GM21576 (cell line): ENCODE measurements at regions not wholly inside any gene's neighbourhood (a gene's known extent, or its start where the extent isn't known, plus 50 kb on each side); places are given as distances from the start of the nearest gene placed in this dataset.

ENCODE experiments used
- ATAC-seq: cut with Tn5 transposase; IDR thresholded peaks from one replicate; pipeline ENCODE4 v1.9.1; 2021; ENCODE audit warnings: mild to moderate bottlenecking, moderate library complexity; ENCODE audit not compliant: unreplicated experiment

GRCh38 chr5:88144219-88145001, 124.2 kb downstream of the TMEM161B start:
- ATAC-seq: no peak

DNA sequence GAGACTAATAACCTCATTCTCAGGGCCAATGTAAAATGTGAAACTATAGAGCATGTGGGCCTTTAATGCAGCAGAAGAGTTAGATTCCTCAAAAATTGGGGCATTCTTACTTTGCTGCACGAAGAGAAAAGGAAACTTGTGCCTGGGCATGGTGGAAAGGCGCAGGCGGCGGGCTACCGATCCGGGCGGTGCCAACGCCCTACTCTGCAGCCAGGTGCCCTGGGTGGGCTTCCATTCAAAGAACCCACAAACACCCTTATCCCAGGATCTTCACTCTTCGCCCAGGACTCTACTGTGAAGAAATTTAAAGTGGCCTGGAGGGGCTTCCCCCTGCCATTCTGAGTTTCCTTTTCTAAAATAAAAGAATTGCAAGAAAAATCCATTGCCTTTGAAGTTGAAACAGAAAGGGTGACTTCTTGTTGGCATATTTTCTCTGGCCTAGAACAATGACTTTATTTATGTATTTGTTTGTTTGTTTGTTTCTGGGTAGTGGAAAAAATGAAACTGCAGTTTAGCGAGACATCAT, 124.9 kb downstream of the TMEM161B start:
- ATAC-seq: no peak

DNA sequence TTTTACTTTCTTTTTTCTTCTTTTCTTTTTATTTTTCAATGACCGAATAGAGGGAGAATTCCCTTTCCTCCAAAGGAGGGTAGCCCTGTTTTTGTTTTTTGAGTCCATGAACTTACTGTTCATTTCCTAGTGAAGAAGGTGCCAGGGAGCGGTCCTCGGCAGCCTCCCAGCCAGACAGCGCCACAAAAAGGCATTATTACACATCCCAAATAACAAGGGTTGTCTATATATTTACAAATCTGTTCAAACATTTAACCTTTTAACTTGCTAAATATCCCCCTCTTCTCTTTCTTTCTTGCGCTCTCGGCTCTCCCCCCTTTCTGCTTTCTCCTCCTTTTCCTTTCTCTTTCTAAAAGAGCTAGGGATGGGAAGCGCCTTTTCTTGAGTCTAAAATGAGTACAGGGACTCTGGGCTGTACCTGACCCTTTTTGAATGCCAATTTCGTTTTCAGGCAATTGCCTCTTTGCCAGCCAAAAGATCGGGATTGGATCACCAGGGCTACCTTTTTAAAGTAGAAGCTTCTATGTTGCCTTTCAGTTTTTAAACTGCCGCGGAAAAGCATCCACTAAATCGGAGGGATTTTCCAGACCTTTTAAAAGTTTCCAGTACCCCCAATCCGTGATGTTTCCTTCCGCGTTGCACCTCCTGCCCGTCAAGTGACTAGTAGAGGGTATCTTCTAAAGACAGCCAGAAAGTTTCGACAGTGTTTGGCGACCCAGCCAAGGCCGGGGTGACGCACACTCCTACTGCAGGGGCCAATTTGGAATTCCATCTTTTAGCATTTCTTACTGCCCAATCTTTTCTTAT, 125.6 kb downstream of the TMEM161B start:
- no peak for ATAC-seq

GRCh38 chr5:88142636-88142885, 126.1 kb downstream of the TMEM161B start:
- no peak for ATAC-seq

DNA sequence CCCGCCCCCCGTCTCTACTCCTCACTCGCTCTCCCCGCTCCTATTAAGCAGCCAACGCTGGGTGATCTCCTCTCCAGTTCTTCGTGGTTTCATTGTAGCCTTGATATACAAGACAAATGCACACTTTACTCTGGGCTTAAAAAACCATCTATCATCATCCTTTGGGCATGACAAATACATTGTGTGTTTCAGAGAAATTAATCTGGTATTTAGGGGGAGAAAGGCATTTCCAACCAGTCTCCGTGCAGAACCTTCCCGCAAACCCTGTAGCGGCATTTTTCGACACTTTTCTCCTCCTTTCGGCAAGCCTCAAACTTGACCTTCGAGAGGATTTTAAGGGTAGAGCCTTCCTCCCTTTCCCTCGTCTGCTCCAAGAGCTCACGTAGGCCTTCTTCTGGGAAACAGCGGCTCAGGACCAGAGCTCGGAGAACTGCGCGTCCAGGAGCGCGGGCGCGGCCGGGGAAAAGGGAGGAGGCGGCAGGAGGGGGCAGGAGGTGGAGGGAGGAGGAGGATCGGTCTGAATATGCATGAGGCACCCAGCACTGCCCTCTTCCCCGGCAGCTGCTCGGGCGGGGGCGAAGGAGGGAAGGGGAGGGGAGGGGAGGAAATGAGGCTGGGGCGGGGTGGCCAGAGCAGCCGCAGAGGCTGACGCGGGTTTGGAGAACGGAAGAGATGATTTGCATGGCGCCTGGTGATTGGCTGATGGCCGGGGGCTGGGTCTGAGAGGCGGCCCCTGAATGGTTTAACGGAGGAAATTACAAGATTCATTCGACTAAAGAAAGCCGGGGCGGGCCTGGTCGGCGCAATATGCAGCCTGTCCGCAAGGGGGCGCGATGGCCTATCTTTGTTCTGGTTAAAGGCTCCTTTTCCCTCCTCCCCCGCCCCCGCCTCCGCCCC, 127.5 kb downstream of the TMEM161B start:
- ATAC-seq: peak; percentile 96

GRCh38 chr5:88140396-88140855, 128.2 kb downstream of the TMEM161B start:
- ATAC-seq: no peak

GRCh38 chr5:88130211-88130815, 138.3 kb downstream of the TMEM161B start:
- no peak for ATAC-seq

DNA sequence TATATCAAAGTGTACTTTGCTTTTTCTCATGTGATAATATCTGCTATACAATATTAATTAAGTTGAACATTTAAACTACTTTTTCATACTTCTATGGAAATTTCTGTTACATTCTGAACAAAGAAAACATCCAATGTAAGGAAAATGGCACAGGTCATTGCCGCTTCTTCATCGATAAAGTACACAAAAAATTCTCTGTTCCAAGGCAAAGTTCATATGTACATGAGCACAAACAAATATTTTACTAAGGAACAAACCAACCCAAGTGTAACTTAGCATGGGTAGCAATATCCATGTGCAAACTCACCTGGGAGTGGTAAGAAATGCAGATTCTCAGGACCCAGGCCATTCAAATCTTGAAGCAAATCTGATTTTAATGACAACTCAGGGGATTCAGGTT, 139.8 kb downstream of the TMEM161B start:
- no peak for ATAC-seq

- ATAC-seq: no peak
Observed at GRCh38 chr5:88119535-88120125, 149.0 kb downstream of the TMEM161B start.

- ATAC-seq: no peak
Observed at GRCh38 chr5:88118179-88118578, 150.5 kb downstream of the TMEM161B start.

DNA sequence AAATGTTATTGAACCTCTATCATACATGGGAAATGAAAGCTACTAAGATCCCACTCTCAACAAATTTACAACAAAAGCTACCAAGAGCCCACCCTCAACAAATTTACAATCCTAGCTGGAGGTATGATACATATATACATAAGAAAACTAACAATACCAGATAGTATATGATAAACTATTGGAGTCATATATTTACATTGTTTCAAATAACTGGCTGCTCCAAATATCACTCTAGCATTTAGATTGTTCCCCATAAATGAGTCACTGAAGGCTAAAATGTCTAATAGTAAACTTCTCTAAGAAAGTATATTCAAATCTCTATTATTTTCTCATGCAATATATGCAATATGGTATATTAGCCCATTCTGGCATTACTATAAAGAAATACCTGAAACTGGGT, 151.1 kb downstream of the TMEM161B start:
- ATAC-seq: no peak

GRCh38 chr5:88116396-88116795, 152.2 kb downstream of the TMEM161B start:
- ATAC-seq: no peak

DNA sequence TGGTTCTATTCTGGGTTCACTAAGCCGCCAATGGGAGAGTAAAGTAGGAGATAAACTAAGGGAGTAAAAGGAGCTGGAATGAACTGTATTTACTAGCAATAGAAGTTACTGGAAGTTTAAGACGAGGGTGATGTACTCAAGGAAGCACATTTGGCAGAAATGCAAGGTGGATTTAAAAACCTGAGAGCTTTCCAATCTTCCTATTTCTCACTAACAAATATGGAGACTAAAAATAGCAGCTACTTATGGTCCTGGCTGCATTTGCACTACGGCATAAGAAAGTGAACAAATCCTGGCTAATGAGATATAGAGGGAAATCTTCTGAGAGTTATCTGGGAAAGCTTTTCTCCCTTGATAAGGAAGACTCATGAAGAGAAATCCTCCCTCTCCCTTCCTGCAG, 153.4 kb downstream of the TMEM161B start:
- ATAC-seq: no peak

GRCh38 chr5:88113429-88113828, 155.2 kb downstream of the TMEM161B start:
- no peak for ATAC-seq

DNA sequence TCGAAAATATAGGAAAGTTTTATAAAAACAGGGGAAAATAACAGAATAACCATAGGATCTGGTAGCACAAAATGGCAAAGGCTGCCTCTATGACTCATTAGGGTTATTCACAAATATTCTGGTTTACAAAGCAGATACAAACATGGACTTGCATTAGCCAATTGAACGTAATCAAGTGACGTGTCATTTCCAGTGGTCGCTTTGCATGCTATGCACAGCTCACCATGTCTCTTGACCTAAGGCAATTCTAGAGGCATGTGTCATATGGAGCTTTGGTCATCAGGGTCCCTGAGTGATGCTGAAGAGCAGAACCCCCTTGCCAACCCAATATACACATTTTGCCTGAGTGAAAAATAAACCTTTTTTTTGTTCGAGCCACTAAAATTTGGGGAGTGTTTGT, 158.8 kb downstream of the TMEM161B start:
- ATAC-seq: no peak

- ATAC-seq: no peak
Observed at GRCh38 chr5:88108490-88109279, 160.0 kb downstream of the TMEM161B start.

DNA sequence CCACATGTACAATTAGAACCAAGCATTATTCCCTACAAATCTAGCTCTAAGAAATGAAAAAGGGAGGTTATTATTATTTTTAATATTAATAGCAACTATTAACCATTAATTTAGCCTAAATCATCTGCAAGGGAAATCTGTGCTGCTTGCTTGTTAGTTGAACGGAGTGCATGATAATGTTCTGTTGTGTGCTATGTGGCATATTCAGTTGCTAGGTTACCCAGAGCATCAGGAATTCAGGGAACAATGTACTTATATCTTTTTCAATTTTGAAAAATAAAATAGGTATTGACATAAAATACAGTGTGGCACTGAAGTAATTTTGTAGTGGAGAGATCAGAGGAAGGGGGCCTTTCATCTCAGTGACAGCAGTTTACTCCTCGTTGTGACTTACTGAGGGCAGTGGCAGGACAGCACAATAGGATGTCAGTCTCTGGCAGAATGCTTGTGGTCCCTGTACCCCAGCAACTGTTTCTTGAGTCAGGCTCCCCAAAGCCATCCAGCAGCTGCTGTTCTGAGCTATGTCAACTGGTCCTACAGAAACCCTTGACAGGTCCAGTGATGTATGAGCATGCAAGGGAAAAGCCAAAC, 173.6 kb downstream of the TMEM161B start:
- no peak for ATAC-seq

DNA sequence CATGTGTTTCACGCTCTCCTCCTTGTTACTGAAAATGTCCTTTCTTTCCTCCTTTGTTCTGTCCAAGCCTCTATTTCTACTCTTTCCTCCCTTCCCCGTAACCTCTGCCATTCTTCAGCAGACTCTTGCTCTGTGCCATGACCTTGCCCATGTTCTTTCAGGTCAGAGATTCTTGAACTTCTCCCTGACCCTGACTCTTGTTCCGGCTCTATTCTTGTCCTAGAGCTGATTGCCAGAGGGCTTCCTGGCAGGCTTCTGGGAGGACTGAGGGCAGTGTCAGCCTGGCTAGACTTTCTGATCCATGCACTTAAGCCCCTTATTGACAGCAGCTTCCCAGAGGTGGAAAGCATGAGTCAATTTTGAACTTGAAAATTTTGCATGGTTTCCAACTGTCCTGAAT, 174.2 kb downstream of the TMEM161B start:
- no peak for ATAC-seq

DNA sequence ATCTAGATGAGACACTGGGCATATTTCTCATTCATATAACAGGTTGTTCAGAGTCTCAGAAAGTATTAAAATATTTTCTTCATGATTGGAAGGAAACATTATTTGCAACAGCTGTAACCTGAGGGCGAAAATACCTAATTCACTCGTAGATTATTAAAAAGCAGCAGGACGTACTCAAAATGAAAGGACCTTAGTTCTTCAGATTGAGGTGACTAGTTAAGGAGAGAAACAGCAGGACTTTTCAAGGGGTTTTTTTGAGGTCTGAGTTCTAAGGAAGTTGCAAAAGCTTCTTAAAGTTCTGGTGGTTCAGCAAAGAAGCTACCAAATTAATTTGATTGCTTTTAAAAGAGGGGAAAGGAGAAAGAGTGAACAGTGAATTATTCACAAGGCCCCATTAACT, 174.9 kb downstream of the TMEM161B start:
- no peak for ATAC-seq
